ENCODE measurements at regions not wholly inside any gene's neighbourhood (a gene's known extent, or its start where the extent isn't known, plus 50 kb on each side); places are given as distances from the start of the nearest gene placed in this dataset.

- no peak for TF ChIP-seq ELF1 (IDR thresholded peaks at IDR 0.05; ENCODE audit: borderline replicate concordance, low read depth)
- TF ChIP-seq ZBTB33 (IDR thresholded peaks at IDR 0.05; ENCODE audit: extremely low read depth, insufficient replicate concordance, low read length), result no peak
- no peak for TF ChIP-seq CTCF (IDR thresholded peaks at IDR 0.05 in 2 of 3, conservative IDR thresholded peaks at IDR 0.05 in 1 of 3; ENCODE audit: borderline replicate concordance in 1 of 3, insufficient read depth in 1 of 3, low read depth in 2 of 3, low read length in 2 of 3)
- TF ChIP-seq EZH2phosphoT487 (IDR thresholded peaks at IDR 0.05; ENCODE audit: borderline replicate concordance), result no peak
- no peak for TF ChIP-seq CEBPB (IDR thresholded peaks at IDR 0.05; ENCODE audit: low read depth)
- TF ChIP-seq, protein P1, sequence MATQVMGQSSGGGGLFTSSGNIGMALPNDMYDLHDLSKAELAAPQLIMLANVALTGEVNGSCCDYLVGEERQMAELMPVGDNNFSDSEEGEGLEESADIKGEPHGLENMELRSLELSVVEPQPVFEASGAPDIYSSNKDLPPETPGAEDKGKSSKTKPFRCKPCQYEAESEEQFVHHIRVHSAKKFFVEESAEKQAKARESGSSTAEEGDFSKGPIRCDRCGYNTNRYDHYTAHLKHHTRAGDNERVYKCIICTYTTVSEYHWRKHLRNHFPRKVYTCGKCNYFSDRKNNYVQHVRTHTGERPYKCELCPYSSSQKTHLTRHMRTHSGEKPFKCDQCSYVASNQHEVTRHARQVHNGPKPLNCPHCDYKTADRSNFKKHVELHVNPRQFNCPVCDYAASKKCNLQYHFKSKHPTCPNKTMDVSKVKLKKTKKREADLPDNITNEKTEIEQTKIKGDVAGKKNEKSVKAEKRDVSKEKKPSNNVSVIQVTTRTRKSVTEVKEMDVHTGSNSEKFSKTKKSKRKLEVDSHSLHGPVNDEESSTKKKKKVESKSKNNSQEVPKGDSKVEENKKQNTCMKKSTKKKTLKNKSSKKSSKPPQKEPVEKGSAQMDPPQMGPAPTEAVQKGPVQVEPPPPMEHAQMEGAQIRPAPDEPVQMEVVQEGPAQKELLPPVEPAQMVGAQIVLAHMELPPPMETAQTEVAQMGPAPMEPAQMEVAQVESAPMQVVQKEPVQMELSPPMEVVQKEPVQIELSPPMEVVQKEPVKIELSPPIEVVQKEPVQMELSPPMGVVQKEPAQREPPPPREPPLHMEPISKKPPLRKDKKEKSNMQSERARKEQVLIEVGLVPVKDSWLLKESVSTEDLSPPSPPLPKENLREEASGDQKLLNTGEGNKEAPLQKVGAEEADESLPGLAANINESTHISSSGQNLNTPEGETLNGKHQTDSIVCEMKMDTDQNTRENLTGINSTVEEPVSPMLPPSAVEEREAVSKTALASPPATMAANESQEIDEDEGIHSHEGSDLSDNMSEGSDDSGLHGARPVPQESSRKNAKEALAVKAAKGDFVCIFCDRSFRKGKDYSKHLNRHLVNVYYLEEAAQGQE (IDR thresholded peaks at IDR 0.05; ENCODE audit: low read depth), result no peak
- no peak for TF ChIP-seq ZNF274 (IDR thresholded peaks at IDR 0.05; ENCODE audit: low read depth, low read length)
- no peak for TF ChIP-seq JUND (IDR thresholded peaks at IDR 0.05)
- no peak for TF ChIP-seq YY1 (IDR thresholded peaks at IDR 0.05; ENCODE audit: extremely low read depth, insufficient replicate concordance, low read depth, low read length)
- TF ChIP-seq POLR2AphosphoS5 (IDR thresholded peaks at IDR 0.05; ENCODE audit: low read depth, low read length), result no peak
- TF ChIP-seq RAD21 (IDR thresholded peaks at IDR 0.05; ENCODE audit: low read depth), result no peak
- TF ChIP-seq SIN3A (IDR thresholded peaks at IDR 0.05; ENCODE audit: low read depth), result no peak
- no peak for TF ChIP-seq MAX (IDR thresholded peaks at IDR 0.05)
- TF ChIP-seq POLR2A (IDR thresholded peaks at IDR 0.05; ENCODE audit: borderline replicate concordance, extremely low read depth, insufficient read depth, insufficient read length), result no peak
- no peak for TF ChIP-seq EGR1 (IDR thresholded peaks at IDR 0.05; ENCODE audit: low read depth)
- no peak for TF ChIP-seq TCF7L2 (IDR thresholded peaks at IDR 0.05; ENCODE audit: borderline replicate concordance, extremely low read depth, insufficient read depth, insufficient read length)
- TF ChIP-seq SRF (IDR thresholded peaks at IDR 0.05; ENCODE audit: low read depth), result no peak
- TF ChIP-seq ZFX (IDR thresholded peaks at IDR 0.05), result no peak
- TF ChIP-seq EZH2 (IDR thresholded peaks at IDR 0.05), result no peak
- TF ChIP-seq CBX3 (IDR thresholded peaks at IDR 0.05; ENCODE audit: low read depth), result no peak
- Histone ChIP-seq H3K27me3 (ENCODE audit: insufficient read depth, low read length) (no peaks in the 10 kb centered on the region), H3K36me3 (ENCODE audit: control insufficient read depth in 1 of 2, insufficient read depth in 2 of 2, low read length in 2 of 2) (no peaks in the 10 kb centered on the region), H3K9ac (ENCODE audit: low read length) (no peak overlapping the region), H3K4me3 (replicated peaks in 1 of 2; ENCODE audit: low read depth in 1 of 2, low read length in 2 of 2) (no peak overlapping the region), H3K79me2 (ENCODE audit: insufficient read depth, low read length) (no peaks in the 10 kb centered on the region), H3K9me2 (ENCODE audit: insufficient read depth) (no peaks in the 10 kb centered on the region), H3K27ac (ENCODE audit: low read depth, low read length) (no peak overlapping the region), H2AFZ (ENCODE audit: low read depth, low read length, poor library complexity, severe bottlenecking) (no peak overlapping the region), H3K9me3 (ENCODE audit: control insufficient read depth in 1 of 2, insufficient read depth in 1 of 2, low read depth in 1 of 2, low read length in 2 of 2) (peaks cover 0 to 12% of the 10 kb centered on the region in 2 experiments; a peak in 2 of 4 replicates), H3K4me1 (ENCODE audit: control insufficient read depth in 1 of 2, insufficient read depth in 2 of 2, low read length in 2 of 2) (no peaks in the 10 kb centered on the region), H3K4me2 (ENCODE audit: low read length) (no peak overlapping the region), H4K20me1 (ENCODE audit: insufficient read depth) (no peaks in the 10 kb centered on the region)
- intact Hi-C loops (cut with micrococcal nuclease), result no loop called here
- DNase-seq (ENCODE audit: low read depth, low spot score), result no peak
- RAD21 ChIA-PET (ENCODE audit: low non-redundant PET in 1 of 2, low total read pairs in 2 of 2, uncharacterized antibody in 2 of 2, unreplicated experiment in 2 of 2), result no interaction called here
- ATAC-seq, result no peak
- CTCF ChIA-PET, result no interaction called here
- no TSS peak for BruUV-seq (replicated peaks)
- POLR2A ChIA-PET, result no interaction called here
These were observed 422.0 kb downstream of the CBLN2 start for GRCh38 chr18:72122103-72122502.

All from HCT116 (cell line).